Central memory CD8-positive, alpha-beta T cell (primary cell): ENCODE measurements at regions not wholly inside any gene's neighbourhood (a gene's known extent, or its start where the extent isn't known, plus 50 kb on each side); places are given as distances from the start of the nearest gene placed in this dataset.

Experiments used
- ATAC-seq: fragments of 150-1000 bp; cut with Tn5 transposase; replicated peaks from 2 replicates; pipeline ENCODE4 v1.10.0; 2022; ENCODE audit warnings: mild to moderate bottlenecking, moderate FRiP score, moderate number of reproducible peaks; ENCODE audit not compliant: poor library complexity, severe bottlenecking; ENCODE audit errors: extremely low read depth
- DNase-seq, 2 donors: peaks; one replicate each; pipeline ENCODE4 v3.0.0; 2021; ENCODE audit warnings: low spot score in 2 of 2
- H3K27ac Mint-ChIP-seq: one replicate; pipeline ENCODE4 v1.8.0; 2022; ENCODE audit warnings: low read depth, mild to moderate bottlenecking, moderate library complexity, mixed read lengths
- H3K27me3 Mint-ChIP-seq: one replicate; pipeline ENCODE4 v1.8.0; 2022; ENCODE audit warnings: mixed read lengths
- H3K36me3 Mint-ChIP-seq: one replicate; pipeline ENCODE4 v1.8.0; 2022; ENCODE audit warnings: mild to moderate bottlenecking, moderate library complexity, mixed read lengths; ENCODE audit not compliant: insufficient read depth
- H3K4me1 Mint-ChIP-seq: one replicate; pipeline ENCODE4 v1.8.0; 2022; ENCODE audit warnings: mixed read lengths
- H3K4me3 Mint-ChIP-seq: one replicate; pipeline ENCODE4 v1.8.0; 2022; ENCODE audit warnings: mild to moderate bottlenecking, moderate library complexity, mixed read lengths
- H3K9me3 Mint-ChIP-seq: one replicate; pipeline ENCODE4 v1.8.0; 2022; ENCODE audit warnings: mixed read lengths

DNA sequence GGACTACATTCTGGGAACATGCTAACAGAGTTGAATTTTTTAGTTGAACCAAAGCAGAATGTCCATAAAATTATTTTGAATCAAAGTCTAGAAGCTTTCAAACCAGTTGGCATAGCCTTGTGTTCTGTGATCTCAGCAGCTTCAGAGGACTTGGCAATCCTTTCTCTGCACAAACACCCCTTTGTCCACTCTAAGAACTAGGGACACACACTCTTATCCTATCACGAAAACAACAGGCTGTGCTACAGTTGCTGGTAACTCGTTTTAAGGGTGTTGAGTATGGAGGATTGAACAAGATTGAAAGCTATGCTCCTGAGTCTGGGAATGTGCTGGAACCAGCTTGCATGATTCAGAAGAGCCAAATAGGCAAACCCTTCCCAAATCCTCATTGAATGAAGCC is 76.4 kb upstream of the PRSS58 start:
- ATAC-seq, result no peak
- Mint-ChIP-seq H3K36me3 (peaks cover 2% of the 10 kb centered on the region), H3K4me1 (peaks cover under 1% of the 10 kb centered on the region), H3K9me3 (no peaks in the 10 kb centered on the region), H3K4me3 (no peak overlapping the region), H3K27ac (no peak overlapping the region), H3K27me3 (peaks cover 43% of the 10 kb centered on the region)
- DNase-seq, result no peak

- Mint-ChIP-seq H3K36me3 (peaks cover 2% of the 10 kb centered on the region), H3K4me1 (peaks cover 6% of the 10 kb centered on the region), H3K27me3 (peaks cover 48% of the 10 kb centered on the region), H3K4me3 (no peak overlapping the region), H3K27ac (no peak overlapping the region), H3K9me3 (no peaks in the 10 kb centered on the region)
- DNase-seq (no peak), ATAC-seq (no peak)
Measured at GRCh38 chr7:142332421-142332820, 74.6 kb upstream of the PRSS58 start.

DNA sequence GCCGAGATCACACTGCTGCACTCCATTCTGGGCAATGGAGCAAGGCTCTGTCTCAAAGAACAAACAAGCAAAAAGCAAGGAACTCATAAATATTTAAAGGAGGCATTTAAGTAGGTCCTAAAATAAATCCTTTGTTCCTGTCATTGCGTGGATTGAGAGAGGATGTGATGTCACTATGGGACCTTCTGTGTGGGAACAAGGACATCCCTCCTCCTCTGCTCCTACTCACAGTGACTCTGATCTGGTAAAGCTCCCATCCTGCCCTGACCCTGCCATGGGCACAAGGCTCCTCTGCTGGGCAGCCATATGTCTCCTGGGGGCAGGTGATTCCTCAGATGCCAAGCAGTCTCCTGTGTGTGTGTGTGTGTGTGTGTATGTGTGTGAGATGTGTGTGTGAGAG is 74.1 kb upstream of the PRSS58 start:
- no peak for DNase-seq
- H3K9me3 Mint-ChIP-seq, result no peaks in the 10 kb centered on the region
- H3K4me3 Mint-ChIP-seq, result no peak overlapping the region
- peaks cover 6% of the 10 kb centered on the region for H3K4me1 Mint-ChIP-seq
- peaks cover 2% of the 10 kb centered on the region for H3K36me3 Mint-ChIP-seq
- no peak overlapping the region for H3K27ac Mint-ChIP-seq
- ATAC-seq, result no peak
- peaks cover 43% of the 10 kb centered on the region for H3K27me3 Mint-ChIP-seq

DNA sequence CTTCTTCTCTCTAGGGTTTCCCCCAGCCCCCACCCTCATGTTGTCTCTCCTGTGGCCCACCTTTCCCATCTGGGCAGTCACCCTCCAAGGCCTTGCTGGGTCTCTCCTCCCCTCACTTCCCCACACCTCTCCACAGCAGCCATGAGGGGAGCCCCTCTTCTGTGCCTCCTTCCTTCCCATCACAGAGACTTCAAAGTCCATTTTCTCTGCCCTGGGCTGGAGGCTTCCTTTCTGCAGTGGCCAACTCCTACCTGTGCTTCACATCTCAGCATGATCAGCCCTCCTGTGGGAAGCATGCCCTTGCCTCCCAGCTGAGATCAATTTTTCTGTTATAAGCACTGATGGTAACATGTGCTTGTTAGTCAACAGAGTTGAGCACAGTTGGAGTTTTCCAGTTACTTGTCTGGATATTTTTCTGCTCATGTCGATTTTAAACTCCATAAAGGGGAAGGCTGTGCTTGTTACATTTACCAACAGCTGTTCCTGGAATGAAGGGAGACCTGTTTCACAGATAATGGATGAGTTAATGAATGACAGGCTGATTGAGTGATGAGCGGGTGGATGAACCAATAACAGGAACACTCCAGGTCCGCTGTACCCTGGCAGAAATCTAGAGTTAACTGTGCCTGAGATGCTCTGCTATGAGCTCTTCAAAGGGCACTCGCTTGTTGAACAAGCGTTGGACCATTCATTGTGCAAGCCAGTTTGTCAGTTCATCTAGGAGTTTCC is 71.4 kb upstream of the PRSS58 start:
- peaks cover 6% of the 10 kb centered on the region for H3K4me1 Mint-ChIP-seq
- H3K4me3 Mint-ChIP-seq, result no peak overlapping the region
- H3K36me3 Mint-ChIP-seq, result no peaks in the 10 kb centered on the region
- H3K27me3 Mint-ChIP-seq, result peaks cover 29% of the 10 kb centered on the region
- DNase-seq (no peak), ATAC-seq (no peak)
- no peak overlapping the region for H3K27ac Mint-ChIP-seq
- no peaks in the 10 kb centered on the region for H3K9me3 Mint-ChIP-seq

DNA sequence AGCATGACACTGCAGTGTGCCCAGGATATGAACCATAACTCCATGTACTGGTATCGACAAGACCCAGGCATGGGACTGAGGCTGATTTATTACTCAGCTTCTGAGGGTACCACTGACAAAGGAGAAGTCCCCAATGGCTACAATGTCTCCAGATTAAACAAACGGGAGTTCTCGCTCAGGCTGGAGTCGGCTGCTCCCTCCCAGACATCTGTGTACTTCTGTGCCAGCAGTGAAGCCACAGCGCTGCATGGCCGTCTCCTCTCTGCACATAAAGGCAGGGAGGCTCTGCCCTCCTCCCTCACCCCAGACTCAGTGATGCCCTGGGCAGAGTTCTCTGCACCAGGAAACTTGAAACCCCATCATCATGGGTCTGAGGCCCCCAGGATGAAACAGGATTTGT is 70.7 kb upstream of the PRSS58 start:
- no peak overlapping the region for H3K4me3 Mint-ChIP-seq
- H3K36me3 Mint-ChIP-seq, result no peaks in the 10 kb centered on the region
- H3K27ac Mint-ChIP-seq, result no peak overlapping the region
- H3K4me1 Mint-ChIP-seq, result peaks cover 6% of the 10 kb centered on the region
- H3K9me3 Mint-ChIP-seq, result no peaks in the 10 kb centered on the region
- no peak for ATAC-seq
- no peak for DNase-seq
- H3K27me3 Mint-ChIP-seq, result peaks cover 29% of the 10 kb centered on the region

DNA sequence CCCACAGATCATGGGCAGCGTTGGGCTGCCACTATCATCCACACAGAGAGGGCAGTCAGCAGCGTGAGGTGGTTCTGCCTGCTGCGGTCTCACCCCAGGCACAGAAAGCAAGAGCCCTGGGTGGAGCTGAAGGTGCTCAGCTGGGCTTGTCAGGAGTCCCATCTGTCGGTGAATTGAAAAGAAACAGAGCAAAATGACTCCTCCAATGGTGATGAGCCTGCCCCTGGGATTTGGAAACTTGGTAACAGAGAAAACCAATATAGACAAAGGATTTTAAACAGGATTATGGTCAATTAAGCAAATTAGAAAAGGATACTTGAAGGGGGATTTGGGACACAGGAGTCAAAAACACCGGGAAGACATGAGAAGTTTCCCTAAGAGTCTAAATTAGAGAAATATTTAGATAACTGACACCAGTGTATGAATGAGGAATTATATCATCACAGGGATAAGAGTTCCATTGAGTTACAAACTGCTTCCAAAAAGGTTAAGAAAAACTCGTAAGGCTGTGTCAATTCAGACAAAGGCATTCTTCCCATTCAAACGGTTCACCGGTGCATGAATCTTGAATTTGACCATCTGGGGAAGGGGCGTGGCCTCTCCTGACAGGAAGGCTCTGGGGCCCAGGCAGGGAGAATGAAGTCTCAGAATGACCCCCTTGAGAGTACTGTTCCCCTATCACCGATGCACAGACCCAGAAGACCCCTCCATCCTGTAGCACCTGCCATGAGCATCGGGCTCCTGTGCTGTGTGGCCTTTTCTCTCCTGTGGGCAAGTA is 70.0 kb upstream of the PRSS58 start:
- Mint-ChIP-seq H3K4me1 (peaks cover 6% of the 10 kb centered on the region), H3K27me3 (peaks cover 29% of the 10 kb centered on the region), H3K36me3 (no peaks in the 10 kb centered on the region)

DNA sequence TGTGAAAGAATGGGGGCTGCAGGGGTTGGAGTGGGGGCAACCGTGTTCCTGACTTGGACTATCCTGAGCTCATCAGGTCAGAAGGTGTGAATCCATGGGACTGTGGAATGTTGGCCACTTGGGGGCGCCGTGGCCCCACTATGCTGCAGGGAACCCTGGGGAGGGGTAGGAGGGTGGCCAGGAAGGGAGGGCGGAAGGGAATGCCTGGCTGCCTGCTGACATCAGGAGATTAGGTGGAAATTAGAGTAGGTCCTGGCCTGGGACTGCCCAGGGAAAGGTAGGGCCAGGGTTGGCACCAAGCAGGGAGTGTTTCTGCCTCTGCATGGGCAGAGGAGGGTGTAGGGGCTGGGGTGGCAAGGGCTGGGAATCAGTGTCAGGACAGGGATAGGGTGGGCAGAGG is 65.8 kb upstream of the PRSS58 start:
- DNase-seq (no peak), ATAC-seq (peak; percentile 26)
- peaks cover 11% of the 10 kb centered on the region for H3K27me3 Mint-ChIP-seq
- no peaks in the 10 kb centered on the region for H3K9me3 Mint-ChIP-seq
- no peaks in the 10 kb centered on the region for H3K36me3 Mint-ChIP-seq
- H3K4me3 Mint-ChIP-seq, result no peak overlapping the region
- H3K27ac Mint-ChIP-seq, result no peak overlapping the region
- H3K4me1 Mint-ChIP-seq, result peaks cover 5% of the 10 kb centered on the region

More for the DNA sequence above, 70.0 kb upstream of the PRSS58 start:
- no peak overlapping the region for H3K27ac Mint-ChIP-seq
- H3K9me3 Mint-ChIP-seq, result no peaks in the 10 kb centered on the region
- H3K4me3 Mint-ChIP-seq, result no peak overlapping the region
- ATAC-seq (no peak), DNase-seq (no peak)

DNA sequence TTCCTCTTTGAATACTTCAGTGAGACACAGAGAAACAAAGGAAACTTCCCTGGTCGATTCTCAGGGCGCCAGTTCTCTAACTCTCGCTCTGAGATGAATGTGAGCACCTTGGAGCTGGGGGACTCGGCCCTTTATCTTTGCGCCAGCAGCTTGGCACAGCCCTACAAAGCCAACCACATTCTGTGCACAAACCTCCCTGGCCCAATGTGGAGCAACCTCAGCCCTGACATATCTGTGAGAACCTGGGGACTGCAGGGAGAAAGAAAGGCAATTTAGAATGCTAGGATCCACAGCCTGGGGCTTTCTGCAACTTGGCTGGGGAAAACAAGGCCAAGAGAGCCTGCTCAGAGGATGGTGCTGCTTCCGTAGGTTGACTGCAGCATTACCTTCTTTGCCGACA is 63.5 kb upstream of the PRSS58 start:
- no peak for ATAC-seq
- Mint-ChIP-seq H3K9me3 (no peaks in the 10 kb centered on the region), H3K4me1 (peaks cover 5% of the 10 kb centered on the region), H3K4me3 (no peak overlapping the region), H3K27ac (no peak overlapping the region), H3K36me3 (no peaks in the 10 kb centered on the region), H3K27me3 (peaks cover 22% of the 10 kb centered on the region)
- DNase-seq, result no peak

- H3K4me3 Mint-ChIP-seq, result no peak overlapping the region
Measured at GRCh38 chr7:142320883-142321282, 63.0 kb upstream of the PRSS58 start.

DNA sequence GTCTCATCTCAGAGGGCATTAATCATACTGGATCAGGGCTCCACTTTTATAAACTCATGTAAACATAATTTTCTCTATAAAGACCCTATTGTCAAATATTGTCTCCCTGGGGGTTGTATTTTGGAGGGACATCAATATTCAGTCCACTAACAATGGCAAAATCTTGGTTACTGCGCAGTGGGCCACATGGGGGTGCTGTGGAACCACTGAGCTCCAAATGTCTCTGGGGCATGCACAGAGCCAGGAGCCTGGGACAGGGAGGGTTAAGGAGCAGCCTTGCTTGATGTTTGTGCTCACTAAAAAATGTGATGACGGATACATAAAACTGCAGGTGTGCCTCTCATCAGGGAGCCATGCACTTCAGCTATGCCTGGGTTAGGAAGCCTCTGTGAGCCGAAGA is 62.1 kb upstream of the PRSS58 start:
- peak overlapping the region; percentile 60 for H3K27ac Mint-ChIP-seq
- H3K4me1 Mint-ChIP-seq, result peaks cover 5% of the 10 kb centered on the region
- no peaks in the 10 kb centered on the region for H3K36me3 Mint-ChIP-seq
- H3K4me3 Mint-ChIP-seq, result peak overlapping the region; percentile 25
- peaks cover 28% of the 10 kb centered on the region for H3K27me3 Mint-ChIP-seq
- DNase-seq (no peak), ATAC-seq (no peak)
- H3K9me3 Mint-ChIP-seq, result no peaks in the 10 kb centered on the region

More at GRCh38 chr7:142320883-142321282, 63.0 kb upstream of the PRSS58 start:
- H3K27ac Mint-ChIP-seq, result no peak overlapping the region
- H3K27me3 Mint-ChIP-seq, result peaks cover 27% of the 10 kb centered on the region
- H3K4me1 Mint-ChIP-seq, result peaks cover 5% of the 10 kb centered on the region
- no peak for ATAC-seq
- no peaks in the 10 kb centered on the region for H3K36me3 Mint-ChIP-seq
- no peak for DNase-seq
- no peaks in the 10 kb centered on the region for H3K9me3 Mint-ChIP-seq

GRCh38 chr7:142314281-142314680 is 56.4 kb upstream of the PRSS58 start:
- Mint-ChIP-seq H3K36me3 (peaks cover 6% of the 10 kb centered on the region), H3K27me3 (peaks cover 43% of the 10 kb centered on the region), H3K4me1 (peaks cover 10% of the 10 kb centered on the region), H3K4me3 (no peak overlapping the region), H3K9me3 (no peaks in the 10 kb centered on the region), H3K27ac (no peak overlapping the region)
- ATAC-seq (no peak), DNase-seq (no peak)

GRCh38 chr7:142313528-142313927 is 55.7 kb upstream of the PRSS58 start:
- Mint-ChIP-seq H3K36me3 (peaks cover 6% of the 10 kb centered on the region), H3K4me1 (peaks cover 10% of the 10 kb centered on the region), H3K4me3 (peak overlapping the region; percentile 39), H3K27me3 (peaks cover 51% of the 10 kb centered on the region), H3K9me3 (no peaks in the 10 kb centered on the region), H3K27ac (no peak overlapping the region)
- ATAC-seq (peak; percentile 88), DNase-seq (peak in 1 of 2 donors; percentile 48)

GRCh38 chr7:142311876-142312275 is 54.0 kb upstream of the PRSS58 start:
- Mint-ChIP-seq H3K9me3 (no peaks in the 10 kb centered on the region), H3K4me3 (peak overlapping the region; percentile 45), H3K27me3 (peaks cover 43% of the 10 kb centered on the region), H3K4me1 (peaks cover 16% of the 10 kb centered on the region), H3K36me3 (peaks cover 6% of the 10 kb centered on the region), H3K27ac (no peak overlapping the region)
- no peak for ATAC-seq
- DNase-seq, result no peak
